HUES6 (cell line): ENCODE measurements at regions not wholly inside any gene's neighbourhood (a gene's known extent, or its start where the extent isn't known, plus 50 kb on each side); places are given as distances from the start of the nearest gene placed in this dataset.

ENCODE experiments used
- H3K27ac ChIP-seq: 2 replicates; pipeline ENCODE4 v1.7.0; 2013; ENCODE audit warnings: low read depth, mild to moderate bottlenecking, low read length, inconsistent platforms
- H3K27me3 ChIP-seq: 2 replicates; pipeline ENCODE4 v1.6.1; 2013; ENCODE audit warnings: low read length; ENCODE audit not compliant: control insufficient read depth, insufficient read depth
- H3K36me3 ChIP-seq: 2 replicates; pipeline ENCODE4 v1.6.1; 2013; ENCODE audit warnings: low read length; ENCODE audit not compliant: control insufficient read depth, insufficient read depth
- H3K4me1 ChIP-seq: 2 replicates; pipeline ENCODE4 v1.6.1; 2013; ENCODE audit warnings: low read length; ENCODE audit not compliant: control insufficient read depth, insufficient read depth
- H3K4me3 ChIP-seq: 2 replicates; pipeline ENCODE4 v1.5.1; 2013; ENCODE audit warnings: low read depth, low read length
- H3K9ac ChIP-seq: one replicate; pipeline ENCODE4 v1.6.1; 2013; ENCODE audit warnings: mild to moderate bottlenecking, low read length
- H3K9me3 ChIP-seq: 2 replicates; pipeline ENCODE4 v1.6.1; 2013; ENCODE audit warnings: low read depth, low read length; ENCODE audit not compliant: control insufficient read depth, insufficient read depth

DNA sequence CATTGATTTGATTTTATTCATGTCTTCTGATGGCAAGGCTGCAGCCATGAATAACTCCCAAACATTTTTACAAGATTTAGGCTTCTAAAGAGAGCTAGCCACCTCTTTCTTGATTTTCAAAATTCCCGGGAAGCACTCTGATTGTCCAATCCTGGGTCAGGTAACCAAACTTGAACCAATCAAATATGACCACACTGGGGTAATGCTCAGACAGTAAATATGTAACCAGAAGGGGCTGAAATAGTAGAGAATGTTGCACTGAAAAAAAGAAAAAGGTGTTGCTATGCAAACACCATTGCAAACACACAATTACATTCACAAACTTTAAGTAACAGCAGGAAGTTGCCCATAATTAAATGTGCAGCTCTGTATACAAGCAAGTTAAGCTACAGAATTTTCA lies 112.9 kb upstream of the IQCM start:
- no peaks in the 10 kb centered on the region for H3K4me1 ChIP-seq
- H3K27me3 ChIP-seq = no peaks in the 10 kb centered on the region
- no peak overlapping the region for H3K4me3 ChIP-seq
- no peak overlapping the region for H3K27ac ChIP-seq
- no peaks in the 10 kb centered on the region for H3K36me3 ChIP-seq
- H3K9me3 ChIP-seq = no peaks in the 10 kb centered on the region
- no peak overlapping the region for H3K9ac ChIP-seq

DNA sequence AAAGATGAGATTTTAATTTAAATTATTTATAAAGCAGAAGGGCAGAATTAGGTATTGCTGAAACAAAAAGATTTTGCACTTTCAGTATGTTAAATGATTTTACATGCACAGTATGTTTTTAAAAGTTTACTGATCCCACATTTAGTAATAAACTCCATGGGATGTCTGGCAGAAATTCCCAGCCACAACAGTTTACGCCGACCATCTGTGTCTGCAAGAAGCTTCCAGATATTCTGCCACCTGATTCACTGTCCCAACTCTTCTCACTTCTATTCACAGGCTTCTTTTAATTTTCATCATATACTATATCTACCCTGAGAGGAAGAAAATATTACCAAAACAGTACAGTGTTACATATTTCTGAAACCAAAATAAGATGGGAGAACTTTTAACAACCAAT lies 115.8 kb upstream of the IQCM start:
- H3K9me3 ChIP-seq = no peaks in the 10 kb centered on the region
- H3K27me3 ChIP-seq = no peaks in the 10 kb centered on the region
- no peak overlapping the region for H3K9ac ChIP-seq
- H3K36me3 ChIP-seq = no peaks in the 10 kb centered on the region
- H3K4me1 ChIP-seq = no peaks in the 10 kb centered on the region
- no peak overlapping the region for H3K27ac ChIP-seq
- no peak overlapping the region for H3K4me3 ChIP-seq

DNA sequence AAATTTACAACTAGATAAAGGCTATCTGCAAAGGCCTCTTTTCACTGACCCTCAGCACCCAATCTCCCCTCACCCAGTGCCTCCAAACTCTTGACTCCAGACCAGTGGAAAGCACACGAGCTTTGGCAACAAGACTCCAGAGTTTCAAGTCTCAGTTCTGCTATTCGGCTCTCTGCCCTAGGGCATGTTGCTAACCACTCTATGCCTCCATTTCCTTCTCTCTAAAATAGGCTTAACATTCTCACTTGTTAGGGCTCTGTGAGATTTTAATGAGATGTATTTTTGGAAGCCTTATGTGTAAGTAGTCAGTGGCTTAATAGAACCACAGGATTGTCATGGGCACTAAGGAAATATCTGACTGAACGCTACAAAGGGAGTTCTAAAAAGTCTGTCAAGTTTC lies 116.5 kb upstream of the IQCM start:
- no peak overlapping the region for H3K27ac ChIP-seq
- H3K27me3 ChIP-seq = no peaks in the 10 kb centered on the region
- no peaks in the 10 kb centered on the region for H3K9me3 ChIP-seq
- H3K36me3 ChIP-seq = no peaks in the 10 kb centered on the region
- H3K4me1 ChIP-seq = no peaks in the 10 kb centered on the region
- no peak overlapping the region for H3K4me3 ChIP-seq
- H3K9ac ChIP-seq = no peak overlapping the region

DNA sequence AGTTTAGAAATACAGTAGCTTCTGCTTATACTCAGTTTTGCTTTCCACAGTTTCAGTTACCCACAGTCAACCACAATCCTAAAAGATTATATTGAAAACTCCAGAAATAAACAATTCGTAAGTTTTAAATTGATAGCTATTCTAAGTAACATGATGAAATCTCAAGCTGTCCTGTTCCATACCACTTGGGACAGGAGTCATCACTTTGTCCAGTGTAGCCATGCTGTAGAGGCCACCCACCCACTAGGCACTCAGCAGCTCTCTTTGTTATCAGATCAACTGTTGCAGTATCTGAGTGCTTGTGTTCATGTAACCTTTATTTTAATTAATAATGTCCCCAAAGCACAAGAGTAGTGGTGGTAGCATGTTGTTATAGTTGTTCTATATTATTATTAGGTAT lies 117.5 kb upstream of the IQCM start:
- Histone ChIP-seq H3K9ac (no peak overlapping the region), H3K27ac (no peak overlapping the region), H3K27me3 (no peaks in the 10 kb centered on the region), H3K4me1 (no peaks in the 10 kb centered on the region), H3K4me3 (no peak overlapping the region), H3K36me3 (no peaks in the 10 kb centered on the region), H3K9me3 (no peaks in the 10 kb centered on the region)

DNA sequence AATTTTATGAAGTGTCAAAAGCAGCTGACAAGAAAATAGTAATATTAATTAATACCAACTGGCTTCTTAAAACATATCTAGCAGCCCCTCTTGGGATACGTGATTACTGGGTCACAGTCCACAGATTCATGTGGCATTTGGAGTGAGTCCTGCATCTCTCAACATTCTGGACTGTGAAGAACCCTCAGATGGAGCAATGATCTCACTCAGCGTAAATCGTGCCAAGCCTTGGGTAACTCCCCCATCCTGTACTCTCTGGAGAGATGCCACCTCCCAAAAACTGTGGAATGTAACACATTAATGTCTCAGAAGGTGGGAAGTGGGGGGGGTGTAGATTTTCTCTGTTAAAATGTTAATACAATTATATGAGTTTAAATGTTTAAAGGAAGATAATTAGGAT lies 118.2 kb upstream of the IQCM start:
- Histone ChIP-seq H3K4me3 (no peak overlapping the region), H3K27me3 (no peaks in the 10 kb centered on the region), H3K4me1 (no peaks in the 10 kb centered on the region), H3K9ac (no peak overlapping the region), H3K27ac (no peak overlapping the region), H3K36me3 (no peaks in the 10 kb centered on the region), H3K9me3 (no peaks in the 10 kb centered on the region)

GRCh38 chr4:149949381-149949780 lies 128.9 kb upstream of the DCLK2 start:
- Histone ChIP-seq H3K9ac (no peak overlapping the region), H3K4me1 (no peaks in the 10 kb centered on the region), H3K36me3 (no peaks in the 10 kb centered on the region), H3K4me3 (no peak overlapping the region), H3K27me3 (no peaks in the 10 kb centered on the region), H3K9me3 (no peaks in the 10 kb centered on the region), H3K27ac (no peak overlapping the region)

DNA sequence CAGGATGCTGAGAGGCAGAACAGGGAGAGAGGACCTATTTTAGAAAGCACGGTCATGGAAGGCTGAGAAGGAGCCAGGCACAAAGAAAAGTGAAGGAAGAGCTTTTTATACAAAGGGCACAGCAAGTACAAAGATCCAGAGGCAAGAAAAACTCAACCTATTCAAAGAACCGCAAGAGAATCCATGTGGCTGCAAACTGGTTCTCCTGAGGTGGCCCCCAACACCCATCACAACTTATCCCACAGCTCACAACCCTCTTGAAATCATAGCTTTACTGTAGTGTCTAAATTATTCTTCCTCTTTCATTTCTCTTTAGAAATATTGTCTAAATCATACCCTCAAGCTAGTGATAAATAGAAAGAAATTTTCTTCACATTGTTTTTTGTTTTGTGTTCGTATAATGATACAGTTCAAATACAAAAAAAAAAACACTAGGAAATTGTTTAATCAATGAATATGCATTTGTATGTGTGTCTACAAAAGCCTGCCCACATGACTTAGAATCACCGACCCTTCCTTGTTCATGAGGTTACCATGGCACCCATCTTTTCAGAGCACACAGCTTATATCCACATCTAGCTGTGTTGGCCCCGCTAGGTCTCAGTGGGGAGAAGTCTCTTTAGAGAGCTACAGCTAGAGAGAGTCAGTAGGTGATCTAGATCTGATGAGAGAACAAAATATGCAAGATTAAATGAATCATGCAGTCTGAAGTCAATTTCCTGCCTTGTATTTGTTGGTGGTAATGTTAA lies 126.9 kb upstream of the DCLK2 start:
- Histone ChIP-seq H3K4me1 (no peaks in the 10 kb centered on the region), H3K27me3 (no peaks in the 10 kb centered on the region), H3K36me3 (no peaks in the 10 kb centered on the region), H3K4me3 (no peak overlapping the region), H3K27ac (no peak overlapping the region), H3K9ac (no peak overlapping the region), H3K9me3 (no peaks in the 10 kb centered on the region)

- H3K4me3 ChIP-seq = no peak overlapping the region
- H3K27me3 ChIP-seq = no peaks in the 10 kb centered on the region
- no peaks in the 10 kb centered on the region for H3K36me3 ChIP-seq
- H3K9me3 ChIP-seq = no peaks in the 10 kb centered on the region
- H3K9ac ChIP-seq = no peak overlapping the region
- no peak overlapping the region for H3K27ac ChIP-seq
- no peaks in the 10 kb centered on the region for H3K4me1 ChIP-seq
Measured at GRCh38 chr4:149952101-149952500, 126.1 kb upstream of the DCLK2 start.

- Histone ChIP-seq H3K4me3 (no peak overlapping the region), H3K27ac (no peak overlapping the region), H3K9me3 (no peaks in the 10 kb centered on the region), H3K36me3 (no peaks in the 10 kb centered on the region), H3K4me1 (no peaks in the 10 kb centered on the region), H3K9ac (no peak overlapping the region), H3K27me3 (no peaks in the 10 kb centered on the region)
Measured at GRCh38 chr4:149952716-149953115, 125.5 kb upstream of the DCLK2 start.

DNA sequence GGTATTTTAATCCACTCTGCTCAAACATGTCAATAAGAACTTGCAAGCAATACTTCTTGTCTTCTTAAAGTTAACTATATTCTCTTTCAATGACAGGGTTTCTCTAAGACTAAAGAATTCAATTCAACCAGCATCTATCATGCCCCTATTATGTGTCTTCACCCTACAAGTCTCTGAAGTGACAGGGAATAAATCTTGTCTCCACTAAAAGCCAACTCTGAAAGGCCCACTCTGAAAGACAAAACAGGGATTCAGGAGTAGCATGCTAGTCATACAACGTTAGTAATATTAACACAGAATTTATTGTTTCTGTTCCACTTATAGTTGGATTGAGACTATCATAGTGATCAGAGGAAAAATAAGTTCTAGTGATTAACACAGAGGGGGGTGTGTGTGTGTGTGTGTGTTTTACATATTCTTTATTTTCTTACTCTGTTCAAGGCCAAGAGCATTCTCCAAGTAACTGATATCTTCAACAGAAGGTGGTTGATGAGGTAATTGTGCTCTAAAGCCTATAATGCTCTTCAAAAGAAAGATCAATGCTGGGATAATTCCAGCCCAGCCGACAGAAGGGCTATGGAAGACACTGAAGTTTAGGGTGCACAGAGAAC lies 122.4 kb upstream of the DCLK2 start:
- Histone ChIP-seq H3K9me3 (no peaks in the 10 kb centered on the region), H3K4me1 (no peaks in the 10 kb centered on the region), H3K27ac (no peak overlapping the region), H3K9ac (no peak overlapping the region), H3K27me3 (no peaks in the 10 kb centered on the region), H3K4me3 (no peak overlapping the region), H3K36me3 (no peaks in the 10 kb centered on the region)

GRCh38 chr4:149956678-149957077 lies 121.6 kb upstream of the DCLK2 start:
- Histone ChIP-seq H3K36me3 (no peaks in the 10 kb centered on the region), H3K4me3 (no peak overlapping the region), H3K27me3 (no peaks in the 10 kb centered on the region), H3K9ac (no peak overlapping the region), H3K9me3 (no peaks in the 10 kb centered on the region), H3K27ac (no peak overlapping the region), H3K4me1 (no peaks in the 10 kb centered on the region)
